ENCODE measurements at regions not wholly inside any gene's neighbourhood (a gene's known extent, or its start where the extent isn't known, plus 50 kb on each side); places are given as distances from the start of the nearest gene placed in this dataset.

- Histone ChIP-seq H3K27ac (no peak overlapping the region), H3K9me3 (no peaks in the 10 kb centered on the region), H3K4me1 (no peaks in the 10 kb centered on the region), H3K27me3 (no peaks in the 10 kb centered on the region), H3K36me3 (no peaks in the 10 kb centered on the region), H3K4me3 (no peak overlapping the region)
- TF ChIP-seq POLR2A (IDR thresholded peaks at IDR 0.05): no peak
- no peak for TF ChIP-seq CTCF (IDR thresholded peaks at IDR 0.05)
- DNase-seq: peak in 1 of 3 donors; percentile 45
These were observed 243.7 kb upstream of the RREB1 start for GRCh38 chr6:6863970-6864639.

GRCh38 chr6:6865611-6866010 lies 242.2 kb upstream of the RREB1 start:
- H3K9me3 ChIP-seq: no peaks in the 10 kb centered on the region
- no peak overlapping the region for H3K27ac ChIP-seq
- no peaks in the 10 kb centered on the region for H3K27me3 ChIP-seq
- H3K4me1 ChIP-seq: no peaks in the 10 kb centered on the region
- H3K36me3 ChIP-seq: no peaks in the 10 kb centered on the region
- no peak for TF ChIP-seq POLR2A (IDR thresholded peaks at IDR 0.05)
- no peak overlapping the region for H3K4me3 ChIP-seq
- DNase-seq: peak in 1 of 3 donors; percentile 38

- Histone ChIP-seq H3K9me3 (no peaks in the 10 kb centered on the region), H3K36me3 (no peaks in the 10 kb centered on the region), H3K4me1 (no peaks in the 10 kb centered on the region), H3K4me3 (no peak overlapping the region), H3K27me3 (no peaks in the 10 kb centered on the region), H3K27ac (no peak overlapping the region)
- TF ChIP-seq POLR2A (IDR thresholded peaks at IDR 0.05): no peak
- no peak for TF ChIP-seq CTCF (IDR thresholded peaks at IDR 0.05)
- DNase-seq: peak in 1 of 3 donors; percentile 13
These were observed 240.9 kb upstream of the RREB1 start for GRCh38 chr6:6866656-6867403.

GRCh38 chr6:6867404-6867799 lies 240.4 kb upstream of the RREB1 start:
- Histone ChIP-seq H3K27me3 (no peaks in the 10 kb centered on the region), H3K27ac (no peak overlapping the region), H3K4me1 (no peaks in the 10 kb centered on the region), H3K9me3 (no peaks in the 10 kb centered on the region), H3K36me3 (no peaks in the 10 kb centered on the region), H3K4me3 (no peak overlapping the region)
- DNase-seq: peak in 1 of 3 donors; percentile 14
- TF ChIP-seq CTCF (IDR thresholded peaks at IDR 0.05): no peak
- no peak for TF ChIP-seq POLR2A (IDR thresholded peaks at IDR 0.05)

GRCh38 chr6:6869094-6869493 lies 238.7 kb upstream of the RREB1 start:
- no peak overlapping the region for H3K4me3 ChIP-seq
- H3K27me3 ChIP-seq: no peaks in the 10 kb centered on the region
- DNase-seq: peak in 1 of 3 donors; percentile 26
- H3K27ac ChIP-seq: no peak overlapping the region
- no peaks in the 10 kb centered on the region for H3K36me3 ChIP-seq
- no peaks in the 10 kb centered on the region for H3K9me3 ChIP-seq
- TF ChIP-seq CTCF (IDR thresholded peaks at IDR 0.05) (no peak), POLR2A (IDR thresholded peaks at IDR 0.05) (no peak)
- no peaks in the 10 kb centered on the region for H3K4me1 ChIP-seq

- Histone ChIP-seq H3K9me3 (no peaks in the 10 kb centered on the region), H3K36me3 (no peaks in the 10 kb centered on the region), H3K4me3 (no peak overlapping the region), H3K27me3 (no peaks in the 10 kb centered on the region), H3K4me1 (no peaks in the 10 kb centered on the region), H3K27ac (no peak overlapping the region)
- no peak for TF ChIP-seq CTCF (IDR thresholded peaks at IDR 0.05)
- no peak for TF ChIP-seq POLR2A (IDR thresholded peaks at IDR 0.05)
- DNase-seq: no peak
These were observed 236.8 kb upstream of the RREB1 start for GRCh38 chr6:6870921-6871320.
